Sigmoid colon (tissue), 6 donors: ENCODE measurements at regions not wholly inside any gene's neighbourhood (a gene's known extent, or its start where the extent isn't known, plus 50 kb on each side); places are given as distances from the start of the nearest gene placed in this dataset.

Experiments
- DNase-seq: peaks from one replicate; pipeline ENCODE4 v3.0.0-alpha.2; 2019
- H3K27ac ChIP-seq, 4 donors: fragments of 200-600 bp; sonication (generic); one replicate each; pipeline ENCODE4 v1.5.1; 2016 to 2019; ENCODE audit warnings: mild to moderate bottlenecking in 1 of 4
- H3K27me3 ChIP-seq, 3 donors: fragments of 200-600 bp; sonication (generic); one replicate each; pipeline ENCODE4 v1.5.1; 2019; ENCODE audit warnings: mild to moderate bottlenecking in 1 of 3
- H3K36me3 ChIP-seq, 4 donors: fragments of 200-600 bp; sonication (generic); one replicate each; pipeline ENCODE4 v1.5.1; 2016 to 2019
- H3K4me1 ChIP-seq, 4 donors: fragments of 200-600 bp; sonication (generic); one replicate each; pipeline ENCODE4 v1.5.1; 2017 to 2019
- H3K4me3 ChIP-seq, 4 donors: fragments of 200-600 bp; sonication (generic); one replicate each; pipeline ENCODE4 v1.5.1; 2017 to 2019; ENCODE audit warnings: mild to moderate bottlenecking in 2 of 4, moderate library complexity in 1 of 4
- H3K9me3 ChIP-seq, 4 donors: fragments of 200-600 bp in 3 of 4; sonication (generic) in 3 of 4; one replicate each; pipeline versions ENCODE4 v1.5.1 to v1.6.1; 2013 to 2019
- CTCF ChIP-seq, 4 experiments: fragments of 450-650 bp in 3 of 4; fragments of 200-600 bp in 1 of 4; IDR thresholded peaks; one replicate each; pipeline ENCODE4 v1.5.1; 2016 to 2019; ENCODE audit warnings: antibody characterized with exemption in 4 of 4, mild to moderate bottlenecking in 3 of 4, moderate library complexity in 2 of 4
- EP300 ChIP-seq, 4 donors: sonication (generic); formaldehyde crosslinking; IDR thresholded peaks; one replicate each; pipeline ENCODE4 v1.6.1; 2017; ENCODE audit warnings: antibody characterized with exemption in 4 of 4
- POLR2A ChIP-seq, 2 donors: fragments of 450-650 bp; IDR thresholded peaks; one replicate each; pipeline ENCODE4 v1.6.1; 2016; ENCODE audit warnings: antibody characterized with exemption in 2 of 2, mild to moderate bottlenecking in 2 of 2, moderate library complexity in 2 of 2
- POLR2AphosphoS5 ChIP-seq, 4 donors: sonication (generic); formaldehyde crosslinking; IDR thresholded peaks; one replicate each; pipeline ENCODE4 v1.6.1; 2017; ENCODE audit warnings: antibody characterized with exemption in 4 of 4
- WGBS, 2 donors: extraction: QIAGEN DNeasy Blood & Tissue Kit; methylation state at CpG; one replicate each; pipeline ENCODE4 v1.1.7; 2013; 5-methylcytosine and 5-hydroxymethylcytosine counted together
- intact Hi-C: fragments of 100-400 bp; cut with DNase I; formaldehyde crosslinking; loops from one replicate; pipeline ENCODE4 v1.15.1; 2023
- donor health status: healthy with polysubstance abuse.
- donor health status: healthy.

DNA sequence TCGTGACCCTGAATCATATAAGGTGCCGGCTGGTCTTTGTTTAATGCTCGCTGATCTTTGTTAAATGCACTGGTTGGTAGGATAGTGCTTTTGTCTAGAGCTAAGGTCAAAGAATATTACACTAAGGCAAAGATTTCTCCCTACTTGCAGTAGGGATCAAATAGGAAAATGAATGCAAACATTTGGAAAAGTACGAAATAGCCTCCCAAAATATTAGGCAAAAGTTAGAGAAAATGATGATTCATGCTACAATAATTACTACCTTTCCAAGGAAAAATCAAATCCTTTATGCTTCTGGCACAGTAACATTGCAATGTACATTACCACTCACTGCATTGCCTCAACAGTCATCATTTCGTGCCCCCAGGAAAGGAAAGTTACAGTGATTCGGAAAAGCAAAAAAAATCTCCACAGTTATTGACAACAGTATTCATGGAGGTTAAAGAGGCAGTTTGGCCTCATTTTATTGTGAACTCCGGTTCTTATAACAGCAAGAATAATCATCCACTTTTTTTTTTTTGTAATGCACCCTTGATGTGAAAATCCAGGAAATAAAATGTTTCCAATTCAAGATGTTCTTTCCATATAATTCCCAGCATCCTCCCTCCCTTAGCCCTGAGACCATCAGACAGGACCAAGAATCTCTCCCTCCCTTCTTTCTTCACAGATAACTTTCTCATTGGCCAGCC lies 61.7 kb upstream of the ZMYND8 start:
- no peak for TF ChIP-seq POLR2A (IDR thresholded peaks at IDR 0.05)
- no peak for TF ChIP-seq EP300 (IDR thresholded peaks at IDR 0.05)
- no peak for TF ChIP-seq POLR2AphosphoS5 (IDR thresholded peaks at IDR 0.05)
- TF ChIP-seq CTCF (IDR thresholded peaks at IDR 0.05), result no peak
- no peaks in the 10 kb centered on the region for H3K9me3 ChIP-seq
- no peaks in the 10 kb centered on the region for H3K36me3 ChIP-seq
- no peaks in the 10 kb centered on the region for H3K27me3 ChIP-seq
- DNase-seq, result no peak
- no peak overlapping the region for H3K4me3 ChIP-seq
- WGBS, 2 donors, result 39 to 68% methylated on average over 7 of the region's 7 CpGs
- no peaks in the 10 kb centered on the region for H3K4me1 ChIP-seq
- intact Hi-C loops, result no loop called here
- H3K27ac ChIP-seq, result no peak overlapping the region

DNA sequence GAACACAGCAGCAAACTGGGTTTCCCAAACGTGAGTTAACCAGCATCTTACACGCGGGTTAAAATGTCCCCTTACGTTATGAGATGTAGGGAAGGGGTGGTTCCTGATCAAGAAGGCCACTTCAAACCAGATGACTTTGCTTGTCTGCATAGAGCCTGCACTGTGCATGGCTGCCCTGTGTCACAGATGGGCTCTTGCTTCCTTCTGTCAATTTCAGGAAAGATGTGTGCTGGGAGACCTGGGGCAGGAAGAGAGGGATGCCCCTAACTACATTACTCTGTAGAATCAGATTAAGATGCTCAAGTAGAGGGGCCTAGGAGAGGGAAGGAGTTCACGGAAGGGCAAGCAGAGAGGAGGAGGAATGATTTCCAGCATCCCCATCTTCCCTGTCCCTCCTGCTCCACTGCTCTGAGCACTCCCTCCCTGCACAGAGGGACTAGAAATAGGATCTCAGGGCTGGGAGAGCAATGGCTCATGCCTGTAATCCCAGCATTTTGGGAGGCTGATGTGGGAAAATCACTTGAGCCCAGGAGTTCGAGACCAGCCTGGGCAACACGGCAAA lies 63.5 kb upstream of the ZMYND8 start:
- Histone ChIP-seq H3K27me3 (no peaks in the 10 kb centered on the region), H3K9me3 (no peaks in the 10 kb centered on the region), H3K27ac (no peak overlapping the region), H3K4me3 (no peak overlapping the region), H3K36me3 (no peaks in the 10 kb centered on the region), H3K4me1 (no peaks in the 10 kb centered on the region)
- intact Hi-C loops, result no loop called here
- no peak for TF ChIP-seq CTCF (IDR thresholded peaks at IDR 0.05)
- TF ChIP-seq EP300 (IDR thresholded peaks at IDR 0.05), result no peak
- no peak for TF ChIP-seq POLR2AphosphoS5 (IDR thresholded peaks at IDR 0.05)
- TF ChIP-seq POLR2A (IDR thresholded peaks at IDR 0.05), result no peak
- DNase-seq, result no peak
- WGBS, 2 donors, result 85 to 87% methylated on average over 7 of the region's 7 CpGs

DNA sequence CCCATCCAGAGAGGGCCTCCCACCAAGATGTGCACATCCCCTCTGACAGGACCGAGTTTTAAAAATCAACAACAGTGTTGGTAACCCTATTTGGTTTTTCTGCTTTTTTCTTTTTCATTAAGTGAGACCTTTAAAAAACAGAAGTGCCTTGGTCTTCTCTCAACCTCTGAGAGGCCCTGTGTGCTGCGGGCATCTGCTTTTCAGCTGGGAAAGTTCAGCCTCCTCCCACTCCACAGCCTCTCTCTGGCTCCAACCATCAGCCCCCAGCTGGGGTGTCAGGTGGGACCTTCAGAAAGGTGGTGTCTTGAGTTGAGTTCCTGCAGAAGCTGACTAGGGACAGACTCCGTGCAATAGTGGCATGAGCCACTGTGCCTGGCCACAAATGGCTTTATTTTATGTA lies 64.6 kb upstream of the ZMYND8 start:
- Histone ChIP-seq H3K4me3 (no peak overlapping the region), H3K27me3 (no peaks in the 10 kb centered on the region), H3K9me3 (no peaks in the 10 kb centered on the region), H3K4me1 (no peaks in the 10 kb centered on the region), H3K27ac (no peak overlapping the region), H3K36me3 (no peaks in the 10 kb centered on the region)
- intact Hi-C loops, result no loop called here
- no peak for DNase-seq
- 76 to 91% methylated on average over 3 of the region's 3 CpGs for WGBS, 2 donors
- TF ChIP-seq CTCF (IDR thresholded peaks at IDR 0.05) (no peak), POLR2A (IDR thresholded peaks at IDR 0.05) (no peak), EP300 (IDR thresholded peaks at IDR 0.05) (no peak), POLR2AphosphoS5 (IDR thresholded peaks at IDR 0.05) (no peak)

GRCh38 chr20:47423586-47423985 lies 67.1 kb upstream of the ZMYND8 start:
- no peak for DNase-seq
- intact Hi-C loops, result no loop called here
- Histone ChIP-seq H3K27ac (no peak overlapping the region), H3K36me3 (no peaks in the 10 kb centered on the region), H3K27me3 (no peaks in the 10 kb centered on the region), H3K4me1 (no peaks in the 10 kb centered on the region), H3K4me3 (no peak overlapping the region), H3K9me3 (peaks cover 0 to 10% (median 7%) of the 10 kb centered on the region in 4 donors)
- TF ChIP-seq POLR2A (IDR thresholded peaks at IDR 0.05) (no peak), POLR2AphosphoS5 (IDR thresholded peaks at IDR 0.05) (no peak), EP300 (IDR thresholded peaks at IDR 0.05) (no peak), CTCF (IDR thresholded peaks at IDR 0.05) (no peak)
- 90% methylated on average over 5 of the region's 5 CpGs for WGBS, 2 donors

DNA sequence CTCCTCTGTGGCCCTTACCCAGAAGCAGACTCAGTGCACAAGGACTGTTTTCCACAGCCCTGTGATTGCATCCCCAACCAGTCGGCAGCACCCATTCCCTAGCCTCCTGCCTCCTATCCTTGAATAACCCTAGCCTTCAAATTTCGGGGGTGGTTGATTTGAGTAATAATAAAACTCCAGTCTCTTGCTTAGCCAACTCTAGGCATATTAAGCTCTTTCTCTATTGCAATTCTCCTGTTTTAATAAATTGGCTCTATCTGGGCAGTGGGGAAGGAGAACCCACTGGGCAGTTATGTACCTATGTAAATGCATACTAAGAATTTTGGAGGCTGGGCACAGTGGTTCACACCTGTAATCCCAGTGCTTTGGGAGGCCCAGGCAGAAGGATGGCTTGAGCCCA lies 70.6 kb upstream of the ZMYND8 start:
- Histone ChIP-seq H3K4me3 (no peak overlapping the region), H3K36me3 (no peaks in the 10 kb centered on the region), H3K4me1 (no peaks in the 10 kb centered on the region), H3K9me3 (peaks cover 0 to 10% (median 7%) of the 10 kb centered on the region in 4 donors), H3K27me3 (no peaks in the 10 kb centered on the region), H3K27ac (no peak overlapping the region)
- intact Hi-C loops, result no loop called here
- DNase-seq, result no peak
- WGBS, 2 donors, result 95% methylated on average over 2 of the region's 2 CpGs
- TF ChIP-seq CTCF (IDR thresholded peaks at IDR 0.05), result no peak
- no peak for TF ChIP-seq EP300 (IDR thresholded peaks at IDR 0.05)
- TF ChIP-seq POLR2AphosphoS5 (IDR thresholded peaks at IDR 0.05), result no peak
- TF ChIP-seq POLR2A (IDR thresholded peaks at IDR 0.05), result no peak
